ENCODE measurements at regions not wholly inside any gene's neighbourhood (a gene's known extent, or its start where the extent isn't known, plus 50 kb on each side); places are given as distances from the start of the nearest gene placed in this dataset.
"Not testable (repeated sequence)": the region's sequence is repeated elsewhere in the genome, so short reads cannot be mapped to it uniquely, and the experiment has no call there.

GRCh38 chr5:166768536-166768935 is 1522.9 kb upstream of the WWC1 start:
- no peaks in the 10 kb centered on the region for H3K4me1 Mint-ChIP-seq
- no peak overlapping the region for H3K27ac Mint-ChIP-seq
- H3K36me3 Mint-ChIP-seq, result peaks cover 1% of the 10 kb centered on the region
- no peak overlapping the region for H3K4me3 Mint-ChIP-seq
- no peaks in the 10 kb centered on the region for H3K27me3 Mint-ChIP-seq
- H3K9me3 Mint-ChIP-seq, result peaks cover 0 to 22% (median 8%) of the 10 kb centered on the region in 3 donors

DNA sequence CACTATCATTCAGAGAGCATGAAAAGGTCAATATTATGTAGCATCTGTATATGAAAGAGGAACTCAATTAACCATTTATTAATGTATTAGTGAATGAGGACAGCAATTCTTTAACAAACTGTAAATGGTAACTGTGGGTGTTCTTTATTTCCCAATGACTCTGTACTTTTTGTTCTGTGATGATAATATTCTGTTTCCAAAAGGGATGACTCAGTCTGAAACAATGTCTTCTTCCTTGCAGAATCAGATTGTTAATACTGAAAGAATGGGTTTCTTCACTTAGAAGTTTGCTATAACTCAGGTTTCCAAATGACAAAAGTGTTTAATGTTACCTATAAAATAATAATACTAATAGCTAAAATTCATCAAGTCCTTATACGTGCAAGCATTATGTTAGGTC is 1518.7 kb upstream of the WWC1 start:
- no peaks in the 10 kb centered on the region for H3K27me3 Mint-ChIP-seq
- H3K4me1 Mint-ChIP-seq, result no peaks in the 10 kb centered on the region
- H3K4me3 Mint-ChIP-seq, result no peak overlapping the region
- H3K36me3 Mint-ChIP-seq, result peaks cover 1% of the 10 kb centered on the region
- peaks cover 0 to 14% (median 3%) of the 10 kb centered on the region in 3 donors for H3K9me3 Mint-ChIP-seq
- no peak overlapping the region for H3K27ac Mint-ChIP-seq

DNA sequence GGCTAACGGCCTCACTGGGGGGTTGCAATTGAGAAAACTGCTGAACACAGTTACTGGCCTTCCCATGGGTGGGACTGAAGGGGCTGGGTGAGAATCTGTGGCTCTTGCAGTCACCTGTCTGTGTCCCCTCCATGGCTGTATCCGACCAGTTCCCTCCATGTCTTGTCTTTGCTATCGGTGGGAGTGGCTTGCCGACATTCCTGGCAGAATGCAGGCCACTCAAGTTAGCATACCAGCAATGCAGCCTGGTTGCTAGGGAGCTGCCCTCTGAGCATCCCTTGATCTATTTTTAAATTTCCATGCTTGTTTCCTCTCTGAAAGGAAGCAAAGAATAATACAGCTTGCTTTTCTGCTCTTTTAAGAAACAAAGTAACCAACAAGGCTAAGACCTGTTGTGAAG is 1509.7 kb upstream of the WWC1 start:
- peaks cover 0 to 4% (median 0%) of the 10 kb centered on the region in 3 donors for H3K9me3 Mint-ChIP-seq
- H3K36me3 Mint-ChIP-seq, result no peaks in the 10 kb centered on the region
- no peaks in the 10 kb centered on the region for H3K27me3 Mint-ChIP-seq
- no peak overlapping the region for H3K27ac Mint-ChIP-seq
- H3K4me3 Mint-ChIP-seq, result no peak overlapping the region
- no peaks in the 10 kb centered on the region for H3K4me1 Mint-ChIP-seq

GRCh38 chr5:166784545-166785078 is 1506.8 kb upstream of the WWC1 start:
- Mint-ChIP-seq H3K36me3 (no peaks in the 10 kb centered on the region), H3K9me3 (peaks cover 0 to 4% (median 0%) of the 10 kb centered on the region in 3 donors), H3K4me3 (no peak overlapping the region), H3K27me3 (no peaks in the 10 kb centered on the region), H3K27ac (no peak overlapping the region), H3K4me1 (no peaks in the 10 kb centered on the region)

DNA sequence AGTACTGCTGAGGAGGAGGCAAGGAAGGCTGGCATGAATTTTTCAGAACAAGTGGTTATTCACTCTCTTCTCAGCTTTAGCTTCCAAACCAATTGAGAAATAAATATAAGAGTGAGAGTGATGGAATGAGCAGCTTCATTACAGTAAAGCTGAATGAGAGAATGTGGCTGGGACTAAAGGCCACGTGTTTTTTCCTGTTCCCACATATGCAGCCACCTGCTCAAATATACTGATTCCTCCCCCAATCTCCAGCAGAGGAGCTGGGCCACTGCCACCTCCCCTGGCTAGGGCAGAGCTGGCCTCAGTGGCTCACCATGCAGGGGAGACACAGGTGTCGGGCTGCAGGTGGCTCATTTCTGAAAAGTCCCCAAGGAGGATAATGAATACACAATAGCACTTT is 1505.3 kb upstream of the WWC1 start:
- peaks cover 0 to 4% (median 0%) of the 10 kb centered on the region in 3 donors for H3K9me3 Mint-ChIP-seq
- H3K4me1 Mint-ChIP-seq, result no peaks in the 10 kb centered on the region
- no peaks in the 10 kb centered on the region for H3K27me3 Mint-ChIP-seq
- H3K27ac Mint-ChIP-seq, result no peak overlapping the region
- no peak overlapping the region for H3K4me3 Mint-ChIP-seq
- no peaks in the 10 kb centered on the region for H3K36me3 Mint-ChIP-seq

- peaks cover 0 to 4% (median 0%) of the 10 kb centered on the region in 3 donors for H3K9me3 Mint-ChIP-seq
- H3K36me3 Mint-ChIP-seq, result no peaks in the 10 kb centered on the region
These were observed 1504.6 kb upstream of the WWC1 start for GRCh38 chr5:166786889-166787288.

DNA sequence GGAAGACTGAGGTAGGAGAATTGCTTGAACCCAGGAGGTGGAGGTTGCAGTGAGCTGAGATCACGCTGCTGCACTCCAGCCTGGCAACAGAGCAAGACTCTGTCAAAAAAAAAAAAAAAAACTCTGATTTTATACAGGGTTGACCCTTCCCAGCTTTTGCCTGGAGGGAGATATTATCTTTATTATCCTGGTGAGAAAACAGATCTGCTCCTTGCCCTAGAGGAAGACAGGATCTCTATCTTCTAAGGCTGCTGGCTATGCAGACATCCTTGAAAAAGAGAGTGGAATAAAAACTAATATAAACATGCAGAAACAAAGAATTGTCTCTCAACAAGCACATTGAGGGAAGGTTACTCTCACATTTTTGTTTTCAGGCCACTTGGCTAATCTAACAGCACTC is 1503.4 kb upstream of the WWC1 start:
- Mint-ChIP-seq H3K36me3 (no peaks in the 10 kb centered on the region), H3K4me1 (no peaks in the 10 kb centered on the region), H3K27ac (no peak overlapping the region), H3K4me3 (no peak overlapping the region), H3K27me3 (no peaks in the 10 kb centered on the region), H3K9me3 (peaks cover 0 to 3% (median 1%) of the 10 kb centered on the region in 3 donors)

More at GRCh38 chr5:166786889-166787288, 1504.6 kb upstream of the WWC1 start:
- no peak overlapping the region for H3K4me3 Mint-ChIP-seq
- no peaks in the 10 kb centered on the region for H3K27me3 Mint-ChIP-seq
- H3K4me1 Mint-ChIP-seq, result no peaks in the 10 kb centered on the region
- no peak overlapping the region for H3K27ac Mint-ChIP-seq

DNA sequence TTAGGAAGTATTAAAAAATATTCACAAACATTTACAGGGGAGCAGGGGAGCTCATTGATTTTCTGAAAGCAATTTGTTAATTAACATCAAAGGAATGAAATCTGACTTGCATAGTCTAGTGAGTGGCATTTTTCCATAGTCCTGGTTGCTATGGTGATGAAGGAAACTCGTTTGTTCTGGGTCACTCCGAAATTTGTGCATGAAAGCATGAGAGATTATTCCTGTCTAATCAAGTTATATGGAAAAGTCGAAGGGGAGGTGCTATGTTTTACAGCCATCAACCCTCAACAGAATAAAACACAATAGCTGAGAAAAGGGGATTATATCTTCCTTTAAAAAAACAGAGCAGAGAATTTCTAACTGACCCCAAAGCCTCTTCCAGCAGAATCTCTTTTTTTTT is 1495.7 kb upstream of the WWC1 start:
- Mint-ChIP-seq H3K27me3 (no peaks in the 10 kb centered on the region), H3K36me3 (no peaks in the 10 kb centered on the region), H3K4me1 (no peaks in the 10 kb centered on the region), H3K27ac (no peak overlapping the region), H3K9me3 (peaks cover 0 to 2% (median 2%) of the 10 kb centered on the region in 3 donors), H3K4me3 (no peak overlapping the region)

DNA sequence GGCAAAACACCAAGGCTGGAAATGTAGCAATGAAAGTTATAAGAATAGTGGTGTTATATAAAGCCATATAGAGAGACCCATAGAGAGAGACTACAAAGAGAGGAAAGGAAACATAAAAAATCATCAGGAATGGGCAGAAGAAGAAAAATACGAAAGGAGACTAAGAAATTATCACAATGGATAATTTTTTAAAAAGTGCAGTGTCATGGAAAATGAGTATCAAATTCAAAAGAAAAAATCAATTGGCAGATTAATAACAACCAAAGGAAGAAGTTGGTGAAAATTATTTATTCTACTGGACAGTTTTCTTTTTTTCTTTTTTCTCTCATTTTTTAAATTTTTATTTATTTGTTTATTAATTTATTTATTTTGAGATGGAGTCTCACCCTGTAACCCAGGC is 1488.4 kb upstream of the WWC1 start:
- Mint-ChIP-seq H3K36me3 (no peaks in the 10 kb centered on the region), H3K27ac (no peak overlapping the region), H3K4me1 (no peaks in the 10 kb centered on the region), H3K9me3 (peaks cover 0 to 11% (median 1%) of the 10 kb centered on the region in 3 donors), H3K27me3 (no peaks in the 10 kb centered on the region), H3K4me3 (no peak overlapping the region)

GRCh38 chr5:166804223-166804622 is 1487.2 kb upstream of the WWC1 start:
- not testable (repeated sequence) for H3K27me3 Mint-ChIP-seq, H3K4me1 Mint-ChIP-seq, H3K4me3 Mint-ChIP-seq, H3K36me3 Mint-ChIP-seq, H3K27ac Mint-ChIP-seq
- peaks cover 0 to 12% (median 1%) of the 10 kb centered on the region in 3 donors for H3K9me3 Mint-ChIP-seq

DNA sequence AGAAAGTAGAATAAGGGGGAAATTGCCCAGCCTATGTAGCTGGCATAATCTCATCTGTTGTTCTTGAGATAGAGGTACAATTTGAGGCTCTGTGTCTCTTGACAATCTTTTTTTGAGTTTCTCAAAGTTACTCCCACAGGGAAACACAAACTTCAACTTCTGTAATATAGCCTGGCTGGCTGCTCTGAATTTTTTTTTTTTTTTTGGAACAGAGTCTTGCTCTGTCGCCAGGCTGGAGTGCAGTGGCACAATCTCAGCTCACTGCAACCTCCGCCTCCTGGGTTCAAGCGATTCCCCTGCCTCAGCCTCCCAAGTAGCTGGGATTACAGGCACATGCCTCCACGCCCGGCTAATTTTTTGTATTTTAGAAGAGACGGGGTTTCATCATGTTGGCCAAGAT is 1486.8 kb upstream of the WWC1 start:
- not testable (repeated sequence) for H3K27me3 Mint-ChIP-seq, H3K4me1 Mint-ChIP-seq, H3K4me3 Mint-ChIP-seq, H3K36me3 Mint-ChIP-seq, H3K27ac Mint-ChIP-seq
- H3K9me3 Mint-ChIP-seq, result peaks cover 0 to 15% (median 1%) of the 10 kb centered on the region in 3 donors

GRCh38 chr5:166810093-166810658 is 1481.3 kb upstream of the WWC1 start:
- H3K36me3 Mint-ChIP-seq, H3K4me3 Mint-ChIP-seq, H3K27me3 Mint-ChIP-seq, H3K4me1 Mint-ChIP-seq, H3K27ac Mint-ChIP-seq, H3K9me3 Mint-ChIP-seq: not testable (repeated sequence)

DNA sequence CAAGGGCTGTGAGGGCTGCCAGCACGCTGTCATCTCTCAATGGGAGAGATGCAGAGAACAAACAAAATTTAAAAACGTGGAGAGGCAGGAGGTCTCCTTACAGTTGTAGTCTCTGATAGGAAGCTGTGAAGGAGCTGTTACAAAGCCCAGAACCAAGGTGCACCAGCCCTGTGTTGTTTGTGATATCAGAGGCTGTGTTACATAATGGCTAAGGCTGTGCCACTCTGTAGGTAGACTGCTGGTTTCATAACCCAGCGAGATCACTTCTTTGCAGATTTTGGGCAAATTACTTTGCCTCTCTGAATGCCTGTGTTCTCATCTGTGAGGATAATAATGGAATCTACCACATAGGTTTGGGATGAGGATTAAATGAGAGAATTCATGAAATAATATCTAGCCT is 1480.7 kb upstream of the WWC1 start:
- Mint-ChIP-seq H3K9me3 (peaks cover 2 to 9% (median 3%) of the 10 kb centered on the region in 3 donors), H3K27ac (no peak overlapping the region), H3K36me3 (no peaks in the 10 kb centered on the region), H3K27me3 (no peaks in the 10 kb centered on the region), H3K4me3 (no peak overlapping the region), H3K4me1 (peaks cover 0 to 2% (median 0%) of the 10 kb centered on the region in 3 donors)

- no peaks in the 10 kb centered on the region for H3K27me3 Mint-ChIP-seq
- no peaks in the 10 kb centered on the region for H3K4me1 Mint-ChIP-seq
- H3K36me3 Mint-ChIP-seq, result no peaks in the 10 kb centered on the region
- peaks cover 2 to 15% (median 2%) of the 10 kb centered on the region in 3 donors for H3K9me3 Mint-ChIP-seq
- no peak overlapping the region for H3K27ac Mint-ChIP-seq
- H3K4me3 Mint-ChIP-seq, result no peak overlapping the region
These were observed 1468.1 kb upstream of the WWC1 start for GRCh38 chr5:166823360-166823759.

DNA sequence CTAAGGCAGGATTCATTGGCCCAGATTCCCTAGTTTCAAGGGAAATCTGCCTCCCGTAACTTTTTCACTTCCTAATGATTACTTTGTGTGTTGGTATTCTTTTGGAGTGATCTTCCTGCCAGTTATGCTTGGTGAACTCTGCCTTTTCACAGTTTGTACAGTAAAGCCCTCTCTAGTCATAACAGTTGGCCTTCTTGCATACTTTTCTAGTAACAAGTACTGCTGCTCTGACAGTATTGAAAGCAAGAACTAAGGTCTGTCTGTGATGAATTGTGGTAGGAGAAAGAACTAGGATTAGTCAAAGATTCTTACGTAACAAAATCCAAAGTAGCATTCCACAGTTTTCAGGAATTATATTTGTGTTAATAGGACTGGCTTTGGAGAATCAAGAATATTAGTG is 1457.2 kb upstream of the WWC1 start:
- no peaks in the 10 kb centered on the region for H3K36me3 Mint-ChIP-seq
- H3K4me1 Mint-ChIP-seq, result no peaks in the 10 kb centered on the region
- H3K27ac Mint-ChIP-seq, result no peak overlapping the region
- peaks cover 0 to 10% (median 3%) of the 10 kb centered on the region in 3 donors for H3K9me3 Mint-ChIP-seq
- no peaks in the 10 kb centered on the region for H3K27me3 Mint-ChIP-seq
- no peak overlapping the region for H3K4me3 Mint-ChIP-seq

GRCh38 chr5:166845044-166845443 is 1446.4 kb upstream of the WWC1 start:
- Mint-ChIP-seq H3K4me3 (no peak overlapping the region), H3K27me3 (no peaks in the 10 kb centered on the region), H3K9me3 (peaks cover 4 to 24% (median 7%) of the 10 kb centered on the region in 3 donors), H3K27ac (no peak overlapping the region), H3K36me3 (no peaks in the 10 kb centered on the region), H3K4me1 (no peaks in the 10 kb centered on the region)

Measured in IgD-negative memory B cell (primary cell).